NCI-H748 (cell line): ENCODE measurements at regions not wholly inside any gene's neighbourhood (a gene's known extent, or its start where the extent isn't known, plus 50 kb on each side); places are given as distances from the start of the nearest gene placed in this dataset.
A peak's percentile ranks its signal among the peaks of the same experiment; 100 is the strongest.
"Not testable (repeated sequence)": the region's sequence is repeated elsewhere in the genome, so short reads cannot be mapped to it uniquely, and the experiment has no call there.

Experiments
- DNase-seq: peaks from one replicate; lab custom pipeline; 2025; ENCODE audit not compliant: unreplicated experiment; lab: John Stamatoyannopoulos, UW

- no peak for DNase-seq
Observed at GRCh38 chr2:144625226-144625625, 105.3 kb upstream of the ZEB2 start.

GRCh38 chr2:144624451-144624850 lies 104.5 kb upstream of the ZEB2 start:
- DNase-seq: no peak

GRCh38 chr2:144622373-144622772 lies 102.5 kb upstream of the ZEB2 start:
- DNase-seq: not testable (repeated sequence)

- DNase-seq: no peak
Observed at GRCh38 chr2:144621266-144621665, 101.3 kb upstream of the ZEB2 start.

- no peak for DNase-seq
Observed at GRCh38 chr2:144619760-144620159, 99.8 kb upstream of the ZEB2 start.

GRCh38 chr2:144617171-144617570 lies 97.3 kb upstream of the ZEB2 start:
- not testable (repeated sequence) for DNase-seq

GRCh38 chr2:144615866-144616565 lies 96.1 kb upstream of the ZEB2 start:
- no peak for DNase-seq

GRCh38 chr2:144607891-144608521 lies 88.1 kb upstream of the ZEB2 start:
- no peak for DNase-seq

GRCh38 chr2:144607099-144607498 lies 87.2 kb upstream of the ZEB2 start:
- no peak for DNase-seq

GRCh38 chr2:144606466-144607095 lies 86.7 kb upstream of the ZEB2 start:
- no peak for DNase-seq

GRCh38 chr2:144605231-144605840 lies 85.4 kb upstream of the ZEB2 start:
- no peak for DNase-seq

- no peak for DNase-seq
Observed at GRCh38 chr2:144603334-144603733, 83.4 kb upstream of the ZEB2 start.

- DNase-seq: no peak
Observed at GRCh38 chr2:144598906-144599305, 79.0 kb upstream of the ZEB2 start.

- no peak for DNase-seq
Observed at GRCh38 chr2:144597894-144598593, 78.1 kb upstream of the ZEB2 start.

- DNase-seq: no peak
Observed at GRCh38 chr2:144597388-144597787, 77.5 kb upstream of the ZEB2 start.

- peak; percentile 29 for DNase-seq
Observed at GRCh38 chr2:144596073-144596871, 76.4 kb upstream of the ZEB2 start.

- DNase-seq: no peak
Observed at GRCh38 chr2:144595686-144596072, 75.8 kb upstream of the ZEB2 start.

- no peak for DNase-seq
Observed at GRCh38 chr2:144595279-144595678, 75.4 kb upstream of the ZEB2 start.

- no peak for DNase-seq
Observed at GRCh38 chr2:144593803-144594202, 73.9 kb upstream of the ZEB2 start.

GRCh38 chr2:144592500-144593256 lies 72.8 kb upstream of the ZEB2 start:
- DNase-seq: no peak
